Heart left ventricle (tissue), 13 donors: ENCODE measurements at regions not wholly inside any gene's neighbourhood (a gene's known extent, or its start where the extent isn't known, plus 50 kb on each side); places are given as distances from the start of the nearest gene placed in this dataset.

Experiments
- CTCF ChIP-seq, 12 donors: fragments of 200-600 bp; sonication (generic) in 4 of 12; IDR thresholded peaks; one replicate each; pipeline versions ENCODE4 v1.5.0 to v1.8.0; 2018 to 2022; ENCODE audit warnings: antibody characterized with exemption in 12 of 12, mild to moderate bottlenecking in 5 of 12
- POLR2A ChIP-seq, 2 donors: fragments of 450-650 bp; IDR thresholded peaks; one replicate each; pipeline ENCODE4 v1.6.1; 2017; ENCODE audit warnings: antibody characterized with exemption in 2 of 2, mild to moderate bottlenecking in 2 of 2, moderate library complexity in 2 of 2
- donor health status: ischemic (EF 13 %, LVEDD 7.1; RV severe dilation, severe dysfunction).
- donor health status: DM: no; HTN: yes; CAD: no.
- donor health status: DM: no; HTN: no; CAD: no.
- donor health status: ischemic (EF 25% LVEDD 6.9; RV normal size, moderate dysfunction).
- donor health status: ischemic (EF 25% LVEDD 5.7; RV mildly dilated, moderate dysfunction).
- donor health status: ischemic (EF 35%, LVEDD 5.7; RV mildly dilated, moderate dysfunction).
- donor health status: nonischemic (EF 11% LVEDD 7.7; RV severe dilation, severe dysfunction).
- donor health status: DM: yes; HTN: yes; CAD: no.
- donor health status: PGD.
- donor health status: ischemic (EF 29% LVEDD 5.4; RV normal size, mild dysfunction).
- donor health status: nonischemic (EF 23%, LVEDD 6.1; RV moderate dilation, normal function).

DNA sequence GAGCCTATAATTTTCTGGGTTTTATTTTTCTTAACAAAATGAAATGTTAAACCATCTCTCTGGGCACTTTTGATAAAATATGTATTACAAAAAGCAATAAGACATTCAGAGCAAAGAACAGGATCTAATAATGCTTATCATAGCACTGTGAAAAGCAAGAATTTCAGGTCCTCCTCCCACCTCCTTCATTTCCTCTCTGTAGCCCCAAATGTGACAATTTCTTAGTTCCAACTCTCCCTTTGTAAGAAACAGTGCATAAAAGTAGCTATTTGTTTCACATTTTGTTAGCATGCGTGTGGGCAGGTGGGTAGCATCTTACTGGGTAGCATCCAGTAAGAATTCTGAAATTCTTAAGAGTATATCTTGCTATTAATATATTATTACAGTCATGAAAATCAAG, 130.9 kb upstream of the RASA1 start:
- no peak for TF ChIP-seq CTCF (IDR thresholded peaks at IDR 0.05)
- TF ChIP-seq POLR2A (IDR thresholded peaks at IDR 0.05) = no peak
